ENCODE measurements at regions not wholly inside any gene's neighbourhood (a gene's known extent, or its start where the extent isn't known, plus 50 kb on each side); places are given as distances from the start of the nearest gene placed in this dataset.
A peak's percentile ranks its signal among the peaks of the same experiment; 100 is the strongest.

- TF ChIP-seq CTCF (IDR thresholded peaks at IDR 0.05; ENCODE audit: low read depth, low read length): no peak
- Histone ChIP-seq H3K36me3 (no peaks in the 10 kb centered on the region), H3K4me1 (ENCODE audit: low read depth) (no peaks in the 10 kb centered on the region)
Observed at GRCh38 chr7:79563821-79564522, 110.5 kb upstream of the MAGI2 start.

GRCh38 chr7:79555571-79555970, 102.1 kb upstream of the MAGI2 start:
- Histone ChIP-seq H3K27me3 (no peaks in the 10 kb centered on the region), H3K4me3 (no peak overlapping the region)
- DNase-seq (ENCODE audit: low read depth in 1 of 2, low spot score in 1 of 2): no peak

More at GRCh38 chr7:79563821-79564522, 110.5 kb upstream of the MAGI2 start:
- Histone ChIP-seq H3K9me3 (ENCODE audit: low read depth) (no peaks in the 10 kb centered on the region), H3K4me3 (no peak overlapping the region), H3K27ac (no peak overlapping the region), H3K27me3 (no peaks in the 10 kb centered on the region)
- no peak for DNase-seq (ENCODE audit: low read depth in 1 of 2, low spot score in 1 of 2)

GRCh38 chr7:79553811-79554555, 100.5 kb upstream of the MAGI2 start:
- Histone ChIP-seq H3K9me3 (ENCODE audit: low read depth) (no peaks in the 10 kb centered on the region), H3K4me3 (no peak overlapping the region), H3K36me3 (no peaks in the 10 kb centered on the region), H3K4me1 (ENCODE audit: low read depth) (no peaks in the 10 kb centered on the region), H3K27ac (no peak overlapping the region), H3K27me3 (no peaks in the 10 kb centered on the region)
- DNase-seq (ENCODE audit: low read depth in 1 of 2, low spot score in 1 of 2): peak in 1 of 2 donors; percentile 49
- TF ChIP-seq CTCF (IDR thresholded peaks at IDR 0.05; ENCODE audit: low read depth, low read length): no peak

More at GRCh38 chr7:79555571-79555970, 102.1 kb upstream of the MAGI2 start:
- no peaks in the 10 kb centered on the region for H3K36me3 ChIP-seq
- no peak for TF ChIP-seq CTCF (IDR thresholded peaks at IDR 0.05; ENCODE audit: low read depth, low read length)
- no peaks in the 10 kb centered on the region for H3K4me1 ChIP-seq (ENCODE audit: low read depth)
- no peak overlapping the region for H3K27ac ChIP-seq
- H3K9me3 ChIP-seq (ENCODE audit: low read depth): no peaks in the 10 kb centered on the region

GRCh38 chr7:79552463-79552862, 99.0 kb upstream of the MAGI2 start:
- Histone ChIP-seq H3K36me3 (no peaks in the 10 kb centered on the region), H3K27me3 (no peaks in the 10 kb centered on the region), H3K4me1 (ENCODE audit: low read depth) (no peaks in the 10 kb centered on the region), H3K9me3 (ENCODE audit: low read depth) (no peaks in the 10 kb centered on the region), H3K27ac (no peak overlapping the region), H3K4me3 (no peak overlapping the region)
- DNase-seq (ENCODE audit: low read depth in 1 of 2, low spot score in 1 of 2): no peak
- TF ChIP-seq CTCF (IDR thresholded peaks at IDR 0.05; ENCODE audit: low read depth, low read length): no peak

- Histone ChIP-seq H3K9me3 (ENCODE audit: low read depth) (no peaks in the 10 kb centered on the region), H3K4me3 (no peak overlapping the region), H3K36me3 (no peaks in the 10 kb centered on the region), H3K4me1 (ENCODE audit: low read depth) (no peaks in the 10 kb centered on the region), H3K27ac (no peak overlapping the region), H3K27me3 (no peaks in the 10 kb centered on the region)
- no peak for TF ChIP-seq CTCF (IDR thresholded peaks at IDR 0.05; ENCODE audit: low read depth, low read length)
- peak in 1 of 2 donors; percentile 7 for DNase-seq (ENCODE audit: low read depth in 1 of 2, low spot score in 1 of 2)
Observed at GRCh38 chr7:79548727-79549126, 95.3 kb upstream of the MAGI2 start.

All from cardiac muscle cell (in vitro differentiated cells and primary cell).